GM12892 (cell line): ENCODE measurements at regions not wholly inside any gene's neighbourhood (a gene's known extent, or its start where the extent isn't known, plus 50 kb on each side); places are given as distances from the start of the nearest gene placed in this dataset.
"Not testable (repeated sequence)": the region's sequence is repeated elsewhere in the genome, so short reads cannot be mapped to it uniquely, and the experiment has no call there.

Experiments
- POLR2A ChIP-seq: IDR thresholded peaks from 2 replicates; pipeline ENCODE4 v1.6.1; 2011; ENCODE audit warnings: low read depth, low read length, control low read depth
- POLR2AphosphoS5 ChIP-seq: IDR thresholded peaks from 2 replicates; pipeline ENCODE4 v1.6.1; 2011; ENCODE audit warnings: low read depth, low read length, control low read depth
- TAF1 ChIP-seq: IDR thresholded peaks from 2 replicates; pipeline ENCODE4 v1.6.1; 2011; ENCODE audit warnings: low read depth, mild to moderate bottlenecking, control low read depth, low read length, borderline replicate concordance

DNA sequence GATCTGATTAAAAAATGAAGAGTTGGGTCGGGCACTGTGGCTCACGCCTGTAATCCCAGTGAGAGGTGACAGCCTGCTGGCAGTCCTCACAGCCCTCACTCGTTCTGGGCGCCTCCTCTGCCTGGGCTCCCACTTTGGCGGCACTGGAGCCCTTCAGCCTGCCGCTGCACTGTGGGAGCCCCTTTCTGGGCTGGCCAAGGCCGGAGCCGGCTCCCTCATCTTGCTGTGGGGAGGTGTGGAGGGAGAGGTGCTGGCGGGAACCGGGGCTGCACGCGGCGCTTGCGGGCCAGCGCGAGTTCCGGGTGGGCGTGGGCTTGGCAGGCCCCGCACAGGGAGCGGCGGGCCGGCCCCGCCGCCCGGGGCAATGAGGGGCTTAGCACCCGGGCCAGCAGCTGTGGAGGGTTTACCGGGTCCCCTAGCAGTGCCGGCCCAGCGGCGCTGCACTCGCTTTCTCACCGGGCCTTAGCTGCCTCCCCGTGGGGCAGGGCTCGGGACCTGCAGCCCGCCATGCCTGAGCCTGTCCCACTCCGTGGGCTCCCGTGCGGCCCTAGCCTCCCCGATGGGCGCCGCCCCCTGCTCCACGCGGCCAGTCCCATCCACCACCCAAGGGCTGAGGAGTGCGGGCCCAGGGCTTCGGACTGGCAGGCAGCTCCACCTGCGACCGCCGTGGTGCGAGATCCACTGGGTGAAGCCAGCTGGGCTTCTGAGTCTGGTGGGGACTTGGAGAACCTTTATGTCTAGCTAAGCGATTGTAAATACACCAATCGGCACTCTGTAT is 534.1 kb upstream of the ARRDC3 start:
- not testable (repeated sequence) for TF ChIP-seq POLR2AphosphoS5, POLR2A, TAF1
